Transverse colon (tissue), 4 donors: ENCODE measurements at regions not wholly inside any gene's neighbourhood (a gene's known extent, or its start where the extent isn't known, plus 50 kb on each side); places are given as distances from the start of the nearest gene placed in this dataset.

ENCODE experiments used
- DNase-seq: peaks from one replicate; pipeline ENCODE4 v3.0.0-alpha.2; 2019
- H3K27ac ChIP-seq, 4 donors: fragments of 200-600 bp; sonication (generic); 2 replicates each; pipeline ENCODE4 v1.5.1; 2016 to 2018; ENCODE audit warnings: inconsistent platforms in 4 of 4
- H3K27me3 ChIP-seq: fragments of 200-600 bp; sonication (generic); 2 replicates; pipeline ENCODE4 v1.5.1; 2017; ENCODE audit warnings: inconsistent platforms
- H3K36me3 ChIP-seq, 4 donors: fragments of 200-600 bp; sonication (generic); 2 replicates each; pipeline ENCODE4 v1.5.1; 2017 to 2019; ENCODE audit warnings: inconsistent platforms in 4 of 4
- H3K4me1 ChIP-seq, 4 donors: fragments of 200-600 bp; sonication (generic); 2 replicates each; pipeline ENCODE4 v1.5.1; 2017 to 2020; ENCODE audit warnings: inconsistent platforms in 4 of 4
- H3K4me3 ChIP-seq, 4 donors: fragments of 200-600 bp; sonication (generic); 1 replicate in 1 of 4; 2 replicates in 3 of 4; pipeline versions ENCODE4 v1.5.1 to v1.6.1; 2017 to 2019; ENCODE audit warnings: inconsistent platforms in 4 of 4
- H3K9me3 ChIP-seq, 2 donors: fragments of 200-600 bp; sonication (generic); 2 replicates each; pipeline ENCODE4 v1.5.1; 2017 to 2019; ENCODE audit warnings: inconsistent platforms in 2 of 2
- EP300 ChIP-seq: sonication (generic); formaldehyde crosslinking; IDR thresholded peaks from one replicate; pipeline ENCODE4 v1.6.1; 2017; ENCODE audit warnings: antibody characterized with exemption, low read depth
- POLR2A ChIP-seq: fragments of 450-650 bp; IDR thresholded peaks from one replicate; pipeline ENCODE4 v1.6.1; 2016; ENCODE audit warnings: antibody characterized with exemption, mild to moderate bottlenecking, moderate library complexity
- POLR2AphosphoS5 ChIP-seq, 3 donors: sonication (generic); formaldehyde crosslinking; IDR thresholded peaks; one replicate each; pipeline ENCODE4 v1.6.1; 2016; ENCODE audit warnings: antibody characterized with exemption in 3 of 3
- WGBS, 2 donors: methylation state at CpG; one replicate each; pipeline ENCODE4 v1.1.5; 2018; ENCODE audit warnings: low coverage in 1 of 2; 5-methylcytosine and 5-hydroxymethylcytosine counted together
- in situ Hi-C, 4 donors: fragments of 200-750 bp; cut with MboI; loops; one replicate each; pipeline versions ENCODE4 v1.15.0 to v1.15.1; 2017; ENCODE audit warnings: low sequenced_read_pairs in 3 of 4, low pct_ligation_motif_present in 1 of 4, low pct_unique_long_range_greater_than_20kb in 1 of 4
- intact Hi-C: fragments of 100-400 bp; cut with DNase I; formaldehyde crosslinking; loops from one replicate; pipeline ENCODE4 v1.15.1; 2023; ENCODE audit warnings: low total_unique reads
- TF ChIP-seq, protein P1 (sequence below), 5 experiments: fragments of 200-600 bp in 3 of 5; fragments of 450-650 bp in 2 of 5; sonication (generic) in 3 of 5; IDR thresholded peaks; 1 replicate in 2 of 5; 2 replicates in 3 of 5; pipeline ENCODE4 v1.5.1; 2016 to 2017; ENCODE audit warnings: antibody characterized with exemption in 5 of 5, inconsistent platforms in 3 of 5, mild to moderate bottlenecking in 2 of 5, moderate library complexity in 1 of 5

DNA sequence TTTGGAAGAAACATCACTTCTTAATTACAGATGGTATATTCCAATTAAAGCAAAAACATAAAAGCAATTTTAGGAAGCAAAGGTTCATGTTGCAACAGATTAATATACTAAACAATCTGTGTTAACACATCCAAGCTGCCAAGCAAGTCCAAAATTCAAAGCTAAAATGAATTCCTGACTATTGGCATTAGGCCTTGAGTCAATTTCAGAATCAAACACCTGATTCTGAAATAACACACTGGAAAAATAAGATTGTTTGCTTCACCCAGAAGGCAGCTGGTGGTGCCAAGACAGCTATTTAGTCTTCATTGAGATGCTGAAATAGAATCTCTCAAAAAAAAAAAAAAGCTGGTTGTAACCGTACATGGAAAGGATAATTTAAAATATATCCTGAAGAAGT lies 465.6 kb downstream of the SOCS6 start:
- intact Hi-C loops, result no loop called here
- 40% methylated on average over 1 of the region's 1 CpG; no CpG with 5 or more reads in 1 of the 2 donors for WGBS, 2 donors
- DNase-seq, result no peak
- no peak for TF ChIP-seq EP300
- TF ChIP-seq POLR2A, result no peak
- no peak for TF ChIP-seq POLR2AphosphoS5 (IDR thresholded peaks at IDR 0.05)
- TF ChIP-seq, protein P1, sequence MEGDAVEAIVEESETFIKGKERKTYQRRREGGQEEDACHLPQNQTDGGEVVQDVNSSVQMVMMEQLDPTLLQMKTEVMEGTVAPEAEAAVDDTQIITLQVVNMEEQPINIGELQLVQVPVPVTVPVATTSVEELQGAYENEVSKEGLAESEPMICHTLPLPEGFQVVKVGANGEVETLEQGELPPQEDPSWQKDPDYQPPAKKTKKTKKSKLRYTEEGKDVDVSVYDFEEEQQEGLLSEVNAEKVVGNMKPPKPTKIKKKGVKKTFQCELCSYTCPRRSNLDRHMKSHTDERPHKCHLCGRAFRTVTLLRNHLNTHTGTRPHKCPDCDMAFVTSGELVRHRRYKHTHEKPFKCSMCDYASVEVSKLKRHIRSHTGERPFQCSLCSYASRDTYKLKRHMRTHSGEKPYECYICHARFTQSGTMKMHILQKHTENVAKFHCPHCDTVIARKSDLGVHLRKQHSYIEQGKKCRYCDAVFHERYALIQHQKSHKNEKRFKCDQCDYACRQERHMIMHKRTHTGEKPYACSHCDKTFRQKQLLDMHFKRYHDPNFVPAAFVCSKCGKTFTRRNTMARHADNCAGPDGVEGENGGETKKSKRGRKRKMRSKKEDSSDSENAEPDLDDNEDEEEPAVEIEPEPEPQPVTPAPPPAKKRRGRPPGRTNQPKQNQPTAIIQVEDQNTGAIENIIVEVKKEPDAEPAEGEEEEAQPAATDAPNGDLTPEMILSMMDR (IDR thresholded peaks at IDR 0.05), result no peak
- H3K36me3 ChIP-seq, result no peaks in the 10 kb centered on the region
- in situ Hi-C loops, result no loop called here
- H3K27me3 ChIP-seq, result no peaks in the 10 kb centered on the region
- no peaks in the 10 kb centered on the region for H3K9me3 ChIP-seq
- H3K27ac ChIP-seq, result no peak overlapping the region
- H3K4me3 ChIP-seq, result no peak overlapping the region
- H3K4me1 ChIP-seq, result no peaks in the 10 kb centered on the region

DNA sequence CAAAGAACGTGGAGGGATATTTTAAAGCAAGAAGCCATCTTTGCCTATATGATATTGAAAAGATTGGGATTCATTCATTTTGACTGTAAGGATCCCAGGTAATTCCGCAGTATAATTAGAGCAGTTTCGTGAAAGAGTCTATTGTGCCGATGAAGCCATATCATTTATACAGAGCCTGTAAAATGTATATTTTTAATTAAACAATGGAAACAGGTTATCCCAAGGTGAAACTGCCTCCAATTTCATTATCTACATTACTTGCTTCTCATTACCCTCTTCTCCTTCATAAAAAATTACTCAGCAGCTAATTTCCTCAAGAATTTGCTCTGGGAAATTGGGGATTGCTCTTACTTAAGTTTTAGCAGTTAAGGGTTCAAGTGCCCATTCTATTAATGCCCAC lies 444.1 kb downstream of the SOCS6 start:
- Histone ChIP-seq H3K36me3 (no peaks in the 10 kb centered on the region), H3K27me3 (no peaks in the 10 kb centered on the region), H3K4me3 (no peak overlapping the region), H3K4me1 (no peaks in the 10 kb centered on the region), H3K9me3 (no peaks in the 10 kb centered on the region), H3K27ac (no peak overlapping the region)
- TF ChIP-seq POLR2A (no peak), POLR2AphosphoS5 (IDR thresholded peaks at IDR 0.05) (no peak), EP300 (no peak)
- TF ChIP-seq, protein P1 (IDR thresholded peaks at IDR 0.05), result no peak
- no peak for DNase-seq
- intact Hi-C loops, result no loop called here
- 84 to 87% methylated on average over 3 to 4 of the region's 4 CpGs for WGBS, 2 donors
- in situ Hi-C loops, result no loop called here

DNA sequence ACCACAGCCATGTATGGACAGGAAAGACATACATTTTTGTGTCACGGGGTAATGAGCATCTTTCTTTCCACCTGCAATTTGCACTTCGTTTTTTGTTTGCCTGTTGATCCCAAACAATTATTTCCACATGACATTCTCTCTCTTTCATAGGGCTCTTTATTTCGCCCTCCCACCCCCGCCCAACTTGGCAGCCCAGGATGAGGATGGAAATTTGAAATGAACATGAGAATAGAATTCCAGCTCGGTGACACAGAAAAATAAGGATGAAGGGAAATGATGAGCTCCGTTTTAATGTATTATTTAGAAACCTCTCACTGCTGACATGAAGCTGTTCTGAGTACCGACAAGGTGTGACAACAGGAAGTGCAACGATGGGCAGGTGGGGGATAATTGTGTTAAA lies 443.3 kb downstream of the SOCS6 start:
- Histone ChIP-seq H3K4me3 (no peak overlapping the region), H3K9me3 (no peaks in the 10 kb centered on the region), H3K4me1 (no peaks in the 10 kb centered on the region), H3K27ac (no peak overlapping the region), H3K36me3 (no peaks in the 10 kb centered on the region), H3K27me3 (no peaks in the 10 kb centered on the region)
- DNase-seq, result no peak
- in situ Hi-C loops (no loop called here), intact Hi-C loops (no loop called here)
- TF ChIP-seq POLR2AphosphoS5 (IDR thresholded peaks at IDR 0.05) (no peak), POLR2A (no peak), EP300 (no peak)
- TF ChIP-seq, protein P1 (IDR thresholded peaks at IDR 0.05), result no peak
- 55 to 72% methylated on average over 8 of the region's 8 CpGs for WGBS, 2 donors

- H3K27ac ChIP-seq, result no peak overlapping the region
- no peak for DNase-seq
- no peak overlapping the region for H3K4me3 ChIP-seq
- in situ Hi-C loops (no loop called here), intact Hi-C loops (no loop called here)
- no peaks in the 10 kb centered on the region for H3K4me1 ChIP-seq
- TF ChIP-seq POLR2AphosphoS5 (IDR thresholded peaks at IDR 0.05), result no peak
- no peak for TF ChIP-seq EP300
- no peak for TF ChIP-seq POLR2A
- TF ChIP-seq, protein P1 (IDR thresholded peaks at IDR 0.05), result no peak
- no peaks in the 10 kb centered on the region for H3K36me3 ChIP-seq
- no peaks in the 10 kb centered on the region for H3K27me3 ChIP-seq
- H3K9me3 ChIP-seq, result no peaks in the 10 kb centered on the region
- WGBS, 2 donors, result 70 to 79% methylated on average over 5 of the region's 5 CpGs
Observed at GRCh38 chr18:70720607-70721006, 431.8 kb downstream of the SOCS6 start.
